ENCODE measurements at regions not wholly inside any gene's neighbourhood (a gene's known extent, or its start where the extent isn't known, plus 50 kb on each side); places are given as distances from the start of the nearest gene placed in this dataset.

DNA sequence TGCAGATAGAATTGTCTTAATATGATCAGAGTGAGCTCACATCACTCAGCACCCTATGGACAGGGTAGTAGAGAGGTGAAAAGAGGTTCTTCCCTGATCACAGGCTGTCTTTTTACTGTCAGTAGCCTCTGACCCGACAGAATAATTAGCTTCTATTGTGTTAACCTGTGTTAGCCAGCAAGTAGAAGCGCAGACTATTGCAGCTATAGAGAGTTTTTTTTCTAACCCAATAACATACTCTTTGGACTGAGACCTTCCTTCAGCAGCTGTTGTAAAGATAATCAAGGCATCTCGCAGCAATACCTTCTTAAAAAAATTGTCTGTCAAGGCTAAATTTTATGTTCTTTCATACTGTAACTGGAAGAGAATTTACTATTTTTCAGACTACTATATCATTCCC is 670.4 kb downstream of the ADCYAP1 start:
- peaks cover 58% of the 10 kb centered on the region for H3K27me3 ChIP-seq (ENCODE audit: control insufficient read depth, insufficient read depth, low read length, poor library complexity, severe bottlenecking)
- Mint-ChIP-seq H3K36me3 (ENCODE audit: low read depth) (no peaks in the 10 kb centered on the region), H3K4me1 (peaks cover 4% of the 10 kb centered on the region), H3K9me3 (no peaks in the 10 kb centered on the region), H3K4me3 (no peak overlapping the region), H3K27ac (no peak overlapping the region), H3K27me3 (ENCODE audit: insufficient read depth) (peaks cover 72% of the 10 kb centered on the region)
- DNase-seq: no peak
- no peaks in the 10 kb centered on the region for H3K4me1 ChIP-seq (ENCODE audit: control insufficient read depth, insufficient read depth, low read length)
- H3K9ac ChIP-seq (ENCODE audit: extremely low read depth, low read length, poor library complexity, severe bottlenecking): no peak overlapping the region
- no peak for TF ChIP-seq CTCF (conservative IDR thresholded peaks at IDR 0.05)
- H3K27ac ChIP-seq (ENCODE audit: low read depth, low read length): no peak overlapping the region
- 73 to 100% methylated on average over 1 to 3 of the region's 3 CpGs for WGBS, 2 experiments (ENCODE audit: insufficient coverage in 1 of 2, insufficient read length in 1 of 2)
- no peaks in the 10 kb centered on the region for H3K9me3 ChIP-seq (ENCODE audit: control insufficient read depth, low read length)
- no peak overlapping the region for H3K4me3 ChIP-seq (ENCODE audit: low read length)
- no peaks in the 10 kb centered on the region for H3K36me3 ChIP-seq (ENCODE audit: control insufficient read depth, insufficient read depth, low read length)

- peaks cover 64% of the 10 kb centered on the region for H3K27me3 Mint-ChIP-seq (ENCODE audit: insufficient read depth)
- no peak for TF ChIP-seq CTCF (conservative IDR thresholded peaks at IDR 0.05)
- WGBS, 2 experiments (ENCODE audit: insufficient coverage in 1 of 2, insufficient read length in 1 of 2): 93% methylated on average over 3 to 6 of the region's 6 CpGs
These were observed 673.8 kb downstream of the ADCYAP1 start for GRCh38 chr18:1578505-1578904.

DNA sequence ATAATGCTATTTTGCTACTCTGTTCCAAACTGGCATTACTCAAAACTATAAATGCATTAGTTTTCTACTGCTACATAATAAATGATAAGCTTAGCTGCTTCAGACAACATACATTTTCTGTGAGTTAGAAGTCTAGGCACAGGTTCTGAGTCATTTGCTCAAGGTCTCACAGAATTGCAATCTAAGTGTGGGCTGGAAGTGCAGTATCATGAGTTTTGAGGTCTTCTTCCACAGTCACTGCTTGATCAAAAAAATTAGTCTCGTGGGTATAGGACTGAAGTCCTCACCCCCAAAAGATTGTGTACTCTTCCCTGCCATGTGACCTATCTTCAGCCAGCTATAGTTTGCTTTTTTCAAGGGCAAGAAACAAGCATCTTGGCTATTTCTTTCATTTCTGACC is 676.9 kb downstream of the ADCYAP1 start:
- DNase-seq: no peak
- TF ChIP-seq CTCF (conservative IDR thresholded peaks at IDR 0.05): no peak
- peaks cover 16% of the 10 kb centered on the region for H3K27me3 ChIP-seq (ENCODE audit: control insufficient read depth, insufficient read depth, low read length, poor library complexity, severe bottlenecking)
- H3K9ac ChIP-seq (ENCODE audit: extremely low read depth, low read length, poor library complexity, severe bottlenecking): no peak overlapping the region
- peaks cover 3% of the 10 kb centered on the region for H3K4me1 Mint-ChIP-seq
- H3K27me3 Mint-ChIP-seq (ENCODE audit: insufficient read depth): peaks cover 67% of the 10 kb centered on the region
- WGBS, 2 experiments (ENCODE audit: insufficient coverage in 1 of 2, insufficient read length in 1 of 2): 90 to 100% methylated on average over 1 of the region's 1 CpG
- H3K27ac ChIP-seq (ENCODE audit: low read depth, low read length): no peak overlapping the region
- H3K36me3 ChIP-seq (ENCODE audit: control insufficient read depth, insufficient read depth, low read length): no peaks in the 10 kb centered on the region
- no peaks in the 10 kb centered on the region for H3K36me3 Mint-ChIP-seq (ENCODE audit: low read depth)
- H3K4me3 ChIP-seq (ENCODE audit: low read length): no peak overlapping the region
- H3K27ac Mint-ChIP-seq: no peak overlapping the region
- no peaks in the 10 kb centered on the region for H3K9me3 Mint-ChIP-seq
- no peak overlapping the region for H3K4me3 Mint-ChIP-seq
- H3K4me1 ChIP-seq (ENCODE audit: control insufficient read depth, insufficient read depth, low read length): no peaks in the 10 kb centered on the region
- no peaks in the 10 kb centered on the region for H3K9me3 ChIP-seq (ENCODE audit: control insufficient read depth, low read length)

More at GRCh38 chr18:1578505-1578904, 673.8 kb downstream of the ADCYAP1 start:
- Histone ChIP-seq H3K27me3 (ENCODE audit: control insufficient read depth, insufficient read depth, low read length, poor library complexity, severe bottlenecking) (peaks cover 35% of the 10 kb centered on the region), H3K4me1 (ENCODE audit: control insufficient read depth, insufficient read depth, low read length) (no peaks in the 10 kb centered on the region), H3K27ac (ENCODE audit: low read depth, low read length) (no peak overlapping the region), H3K36me3 (ENCODE audit: control insufficient read depth, insufficient read depth, low read length) (no peaks in the 10 kb centered on the region), H3K9ac (ENCODE audit: extremely low read depth, low read length, poor library complexity, severe bottlenecking) (no peak overlapping the region), H3K9me3 (ENCODE audit: control insufficient read depth, low read length) (no peaks in the 10 kb centered on the region), H3K4me3 (ENCODE audit: low read length) (no peak overlapping the region)
- Mint-ChIP-seq H3K36me3 (ENCODE audit: low read depth) (no peaks in the 10 kb centered on the region), H3K9me3 (no peaks in the 10 kb centered on the region), H3K4me3 (no peak overlapping the region), H3K27ac (no peak overlapping the region), H3K4me1 (peaks cover 7% of the 10 kb centered on the region)
- no peak for DNase-seq
